ENCODE measurements at regions not wholly inside any gene's neighbourhood (a gene's known extent, or its start where the extent isn't known, plus 50 kb on each side); places are given as distances from the start of the nearest gene placed in this dataset.
"Not testable (repeated sequence)": the region's sequence is repeated elsewhere in the genome, so short reads cannot be mapped to it uniquely, and the experiment has no call there.

DNA sequence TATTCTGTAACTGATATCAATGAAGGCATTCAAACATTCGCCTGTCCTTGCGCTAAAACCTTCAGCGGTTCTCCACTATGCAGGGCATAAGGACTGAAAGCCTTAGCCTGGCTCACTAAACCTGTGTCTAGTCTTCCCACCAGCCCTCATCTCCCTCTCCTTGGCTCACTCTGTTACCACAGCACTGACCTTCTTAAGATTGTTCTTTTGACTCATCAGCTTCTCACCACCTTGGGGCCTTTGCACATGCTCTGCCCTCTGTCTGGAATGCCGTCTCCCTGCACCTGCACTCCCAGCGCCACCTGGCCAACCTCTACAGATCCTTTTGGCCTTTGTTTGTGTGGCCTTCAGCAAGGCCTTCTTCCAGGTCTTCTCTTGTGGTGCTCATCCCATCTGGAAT, 131.8 kb upstream of the IER5L start:
- no peak for DNase-seq (ENCODE audit: low read depth)
- no peak for TF ChIP-seq CTCF (conservative IDR thresholded peaks at IDR 0.05; ENCODE audit: low read length)
- H3K4me3 ChIP-seq (ENCODE audit: low read length) = no peak overlapping the region

DNA sequence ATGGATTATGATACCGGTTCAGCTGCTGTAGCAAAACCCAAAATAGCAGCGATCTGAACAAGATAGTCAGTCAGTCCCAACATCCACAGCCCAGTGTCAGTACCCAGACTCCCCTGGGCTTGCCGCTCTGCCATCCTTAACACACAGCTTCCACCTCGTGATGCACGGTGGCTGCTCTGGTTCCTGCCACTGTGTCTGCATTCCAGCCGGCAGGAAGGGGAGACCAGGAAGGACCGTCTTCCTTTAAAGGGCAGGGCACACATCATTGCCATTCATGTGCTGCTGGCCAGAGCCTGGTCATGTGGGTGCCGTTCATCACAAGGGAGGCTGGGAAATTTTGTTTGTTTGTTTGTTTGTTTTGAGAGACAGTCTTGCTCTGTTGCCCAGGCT, 131.0 kb upstream of the IER5L start:
- DNase-seq (ENCODE audit: low read depth) = no peak
- TF ChIP-seq CTCF (conservative IDR thresholded peaks at IDR 0.05; ENCODE audit: low read length) = no peak
- H3K4me3 ChIP-seq (ENCODE audit: low read length) = no peak overlapping the region

- TF ChIP-seq CTCF (conservative IDR thresholded peaks at IDR 0.05; ENCODE audit: low read length) = no peak
- no peak for DNase-seq (ENCODE audit: low read depth)
- H3K4me3 ChIP-seq (ENCODE audit: low read length) = no peak overlapping the region
Observed at GRCh38 chr9:129307227-129307970, 129.3 kb upstream of the IER5L start.

GRCh38 chr9:129306318-129306973, 128.4 kb upstream of the IER5L start:
- no peak overlapping the region for H3K4me3 ChIP-seq (ENCODE audit: low read length)
- TF ChIP-seq CTCF (conservative IDR thresholded peaks at IDR 0.05; ENCODE audit: low read length) = no peak
- no peak for DNase-seq (ENCODE audit: low read depth)

- no peak for DNase-seq (ENCODE audit: low read depth)
- H3K4me3 ChIP-seq (ENCODE audit: low read length) = no peak overlapping the region
- TF ChIP-seq CTCF (conservative IDR thresholded peaks at IDR 0.05; ENCODE audit: low read length) = no peak
Observed at GRCh38 chr9:129305246-129305645, 127.2 kb upstream of the IER5L start.

GRCh38 chr9:129301941-129302340, 123.9 kb upstream of the IER5L start:
- no peak for DNase-seq (ENCODE audit: low read depth)
- no peak for TF ChIP-seq CTCF (conservative IDR thresholded peaks at IDR 0.05; ENCODE audit: low read length)
- no peak overlapping the region for H3K4me3 ChIP-seq (ENCODE audit: low read length)

DNA sequence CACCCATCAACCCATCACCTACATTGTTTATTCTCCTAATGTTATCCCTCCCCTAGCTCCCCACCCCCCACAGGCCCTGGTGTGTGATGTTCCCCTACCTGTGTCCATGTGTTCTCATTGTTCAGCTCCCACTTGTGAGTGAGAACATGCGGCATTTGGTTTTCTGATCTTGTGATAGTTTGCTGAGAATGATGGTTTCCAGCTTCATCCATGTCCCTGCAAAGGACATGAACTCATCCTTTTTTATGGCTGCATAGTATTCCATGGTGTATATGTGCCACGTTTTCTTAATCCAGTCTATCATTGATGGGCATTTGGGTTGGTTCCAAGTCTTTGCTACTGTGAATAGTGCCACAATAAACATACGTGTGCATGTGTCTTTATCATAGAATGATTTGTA, 118.1 kb upstream of the IER5L start:
- not testable (repeated sequence) for H3K4me3 ChIP-seq (ENCODE audit: low read length); DNase-seq (ENCODE audit: low read depth)
